ENCODE measurements at regions not wholly inside any gene's neighbourhood (a gene's known extent, or its start where the extent isn't known, plus 50 kb on each side); places are given as distances from the start of the nearest gene placed in this dataset.

DNA sequence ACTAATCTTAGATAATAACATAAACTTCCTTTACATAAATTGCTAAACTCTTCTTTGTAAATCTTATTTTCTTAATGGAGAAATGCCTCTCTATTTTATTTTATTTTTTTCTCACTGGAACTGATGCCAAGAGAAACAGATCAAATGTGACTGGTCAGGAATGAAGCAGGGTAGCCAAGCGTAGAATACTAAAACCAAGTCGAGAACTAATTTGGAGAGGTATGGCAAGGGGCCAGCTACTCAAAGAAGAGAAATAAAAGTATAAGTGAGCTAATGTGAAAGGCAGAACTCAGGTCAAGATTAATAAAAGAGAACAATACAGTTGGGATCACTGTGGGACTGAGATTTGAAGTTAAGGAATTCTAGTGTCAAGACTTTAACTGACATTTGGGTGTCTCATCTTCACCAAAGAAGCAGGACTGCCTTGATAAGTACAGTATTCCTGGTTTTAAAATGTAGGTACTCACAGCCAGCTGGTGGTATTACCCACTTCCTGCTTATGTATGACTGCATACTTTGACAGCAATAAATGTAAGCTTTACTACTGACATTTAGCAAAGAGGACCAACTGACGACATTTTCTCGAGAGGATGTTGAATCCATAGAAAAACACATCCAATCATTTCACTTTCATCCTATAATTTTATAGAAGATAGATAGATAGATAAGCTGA lies 1192.2 kb downstream of the EFNB2 start:
- TF ChIP-seq POLR2A (IDR thresholded peaks at IDR 0.05; ENCODE audit: low read depth, low read length) = no peak
- TF ChIP-seq POLR2AphosphoS5 (IDR thresholded peaks at IDR 0.05; ENCODE audit: low read depth, low read length) = no peak

Measured in GM12891 (cell line).